Trophoblast cell (in vitro differentiated cells and primary cell): ENCODE measurements at regions not wholly inside any gene's neighbourhood (a gene's known extent, or its start where the extent isn't known, plus 50 kb on each side); places are given as distances from the start of the nearest gene placed in this dataset.

Experiments
- DNase-seq, 2 donors: peaks; one replicate each; pipeline ENCODE4 v3.0.0-alpha.2; 2016
- H2AFZ ChIP-seq: 2 replicates; pipeline ENCODE4 v1.6.1; 2013; ENCODE audit warnings: low read length, moderate library complexity, mild to moderate bottlenecking; ENCODE audit not compliant: insufficient read depth, poor library complexity
- H2AK5ac ChIP-seq: 2 replicates; pipeline ENCODE4 v1.6.1; 2013; ENCODE audit warnings: mild to moderate bottlenecking, low read length
- H2BK120ac ChIP-seq: 2 replicates; pipeline ENCODE4 v1.6.1; 2013; ENCODE audit warnings: low read length, mild to moderate bottlenecking, moderate library complexity; ENCODE audit not compliant: insufficient read depth, poor library complexity
- H2BK12ac ChIP-seq: 2 replicates; pipeline ENCODE4 v1.6.1; 2013; ENCODE audit warnings: mild to moderate bottlenecking, low read length, moderate library complexity
- H2BK5ac ChIP-seq: 2 replicates; pipeline ENCODE4 v1.6.1; 2013; ENCODE audit warnings: low read length, low read depth, moderate library complexity, mild to moderate bottlenecking; ENCODE audit not compliant: poor library complexity
- H3K14ac ChIP-seq: 2 replicates; pipeline ENCODE4 v1.6.1; 2013; ENCODE audit warnings: mild to moderate bottlenecking, low read length
- H3K18ac ChIP-seq: 2 replicates; pipeline ENCODE4 v1.6.1; 2013; ENCODE audit warnings: mild to moderate bottlenecking, low read length
- H3K23ac ChIP-seq: 2 replicates; pipeline ENCODE4 v1.6.1; 2013; ENCODE audit warnings: low read length
- H3K27ac ChIP-seq: 2 replicates; pipeline ENCODE4 v1.5.1; 2013; ENCODE audit warnings: low read depth, mild to moderate bottlenecking, inconsistent platforms, low read length, moderate library complexity
- H3K27me3 ChIP-seq: 2 replicates; pipeline ENCODE4 v1.6.1; 2013; ENCODE audit warnings: inconsistent platforms, mild to moderate bottlenecking, low read length, moderate library complexity; ENCODE audit not compliant: insufficient read depth
- H3K36me3 ChIP-seq, 2 experiments: 1 replicate in 1 of 2; 2 replicates in 1 of 2; pipeline ENCODE4 v1.6.1; 2013; ENCODE audit warnings: low read length in 2 of 2, mild to moderate bottlenecking in 2 of 2, moderate library complexity in 1 of 2; ENCODE audit not compliant: insufficient read depth in 2 of 2, control insufficient read depth in 1 of 2
- H3K4ac ChIP-seq: 2 replicates; pipeline ENCODE4 v1.6.1; 2013; ENCODE audit warnings: low read depth, mild to moderate bottlenecking, low read length, moderate library complexity
- H3K4me1 ChIP-seq, 2 experiments: 1 replicate in 1 of 2; 2 replicates in 1 of 2; pipeline ENCODE4 v1.6.1; 2013; ENCODE audit warnings: low read length in 2 of 2, mild to moderate bottlenecking in 2 of 2, moderate library complexity in 1 of 2; ENCODE audit not compliant: insufficient read depth in 2 of 2, control insufficient read depth in 1 of 2
- H3K4me2 ChIP-seq: 2 replicates; pipeline ENCODE4 v1.6.1; 2013; ENCODE audit warnings: inconsistent platforms, mild to moderate bottlenecking, low read length, moderate library complexity
- H3K4me3 ChIP-seq: 2 replicates; pipeline ENCODE4 v1.5.1; 2013; ENCODE audit warnings: mild to moderate bottlenecking, low read depth, low read length, inconsistent platforms
- H3K79me1 ChIP-seq: one replicate; pipeline ENCODE4 v1.6.1; 2013; ENCODE audit warnings: low read length
- H3K79me2 ChIP-seq: 2 replicates; pipeline ENCODE4 v1.6.1; 2013; ENCODE audit warnings: low read length, mild to moderate bottlenecking; ENCODE audit not compliant: control insufficient read depth, insufficient read depth, poor library complexity
- H3K9ac ChIP-seq: 2 replicates; pipeline ENCODE4 v1.6.1; 2013; ENCODE audit warnings: mild to moderate bottlenecking, low read length
- H3K9me3 ChIP-seq: 2 replicates; pipeline ENCODE4 v1.6.1; 2013; ENCODE audit warnings: low read depth, mild to moderate bottlenecking, control low read depth, inconsistent platforms, low read length; ENCODE audit not compliant: insufficient read depth
- H4K12ac ChIP-seq: 2 replicates; pipeline ENCODE4 v1.6.1; 2013; ENCODE audit warnings: low read depth, mild to moderate bottlenecking, low read length, moderate library complexity
- H4K8ac ChIP-seq: 2 replicates; pipeline ENCODE4 v1.6.1; 2013; ENCODE audit warnings: low read depth, mild to moderate bottlenecking, low read length, moderate library complexity
- H4K91ac ChIP-seq: one replicate; pipeline ENCODE4 v1.6.1; 2013; ENCODE audit warnings: low read depth, mild to moderate bottlenecking, low read length, moderate library complexity
- WGBS: extraction: QIAGEN DNeasy Blood & Tissue Kit; methylation state at CpG from one replicate; pipeline ENCODE4 v1.1.7; 2013; ENCODE audit warnings: missing lambda C conversion rate; ENCODE audit not compliant: insufficient read length, insufficient coverage; ENCODE audit errors: extremely low coverage; 5-methylcytosine and 5-hydroxymethylcytosine counted together

DNA sequence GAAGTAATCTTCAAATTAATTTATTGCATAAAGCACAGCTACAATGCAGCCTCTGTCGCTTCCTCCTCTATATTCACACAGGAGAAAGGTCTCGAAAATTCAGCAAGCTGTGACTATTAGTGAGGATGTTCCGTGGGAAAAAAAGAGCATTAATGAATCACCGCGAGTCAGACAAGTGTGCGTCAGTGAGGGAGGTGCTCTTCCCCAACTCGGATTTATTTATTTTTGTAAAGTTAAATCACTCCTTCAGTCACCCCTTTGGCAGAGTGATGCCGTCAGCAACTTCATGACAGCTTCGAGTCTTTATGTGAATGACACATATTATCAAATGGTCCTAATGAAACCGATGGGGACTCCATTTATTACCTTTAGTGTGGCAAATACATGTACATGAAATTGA is 648.9 kb upstream of the SALL3 start:
- Histone ChIP-seq H2BK5ac (no peak overlapping the region), H3K14ac (no peak overlapping the region), H4K8ac (no peak overlapping the region), H3K4me3 (no peak overlapping the region), H3K27ac (no peak overlapping the region), H3K79me1 (no peaks in the 10 kb centered on the region), H3K4ac (no peak overlapping the region), H3K27me3 (no peaks in the 10 kb centered on the region), H3K18ac (no peak overlapping the region), H3K23ac (no peak overlapping the region), H4K91ac (no peak overlapping the region), H3K4me1 (no peaks in the 10 kb centered on the region), H4K12ac (no peak overlapping the region), H2BK12ac (no peak overlapping the region), H3K79me2 (no peaks in the 10 kb centered on the region), H3K4me2 (no peak overlapping the region), H2AFZ (no peak overlapping the region), H2AK5ac (no peak overlapping the region), H2BK120ac (no peak overlapping the region), H3K36me3 (no peaks in the 10 kb centered on the region), H3K9ac (no peak overlapping the region), H3K9me3 (peaks cover 2% of the 10 kb centered on the region)
- no peak for DNase-seq
- no CpG with 5 or more reads among the region's 10 CpGs for WGBS

DNA sequence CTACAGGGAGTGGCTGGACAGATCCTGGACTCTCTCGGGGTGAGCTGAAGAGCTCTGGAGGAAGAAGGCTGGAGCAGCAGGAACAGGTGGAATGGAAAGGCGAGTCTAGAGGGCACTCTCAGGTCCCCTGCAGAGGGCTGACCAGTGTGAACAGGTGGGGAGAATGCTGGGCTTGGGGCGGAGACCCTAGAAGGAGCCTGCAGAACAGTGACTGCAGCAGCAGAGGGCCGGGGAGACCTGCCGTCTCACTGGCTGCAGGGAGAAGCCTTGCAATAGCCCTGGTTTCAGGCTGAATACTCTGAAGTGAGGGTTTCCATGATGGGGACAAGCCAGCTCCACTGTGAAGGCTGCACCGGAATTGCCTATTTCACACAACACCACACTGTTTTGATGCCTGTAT is 626.7 kb upstream of the SALL3 start:
- Histone ChIP-seq H3K18ac (no peak overlapping the region), H4K91ac (no peak overlapping the region), H3K4me2 (no peak overlapping the region), H3K4ac (no peak overlapping the region), H3K23ac (no peak overlapping the region), H2AFZ (no peak overlapping the region), H3K4me3 (no peak overlapping the region), H3K27ac (no peak overlapping the region), H2AK5ac (no peak overlapping the region), H2BK12ac (no peak overlapping the region), H3K9me3 (peaks cover 4% of the 10 kb centered on the region), H4K8ac (no peak overlapping the region), H3K4me1 (no peaks in the 10 kb centered on the region), H4K12ac (no peak overlapping the region), H3K14ac (no peak overlapping the region), H2BK5ac (no peak overlapping the region), H3K9ac (no peak overlapping the region), H2BK120ac (no peak overlapping the region), H3K27me3 (no peaks in the 10 kb centered on the region), H3K36me3 (no peaks in the 10 kb centered on the region), H3K79me1 (no peaks in the 10 kb centered on the region), H3K79me2 (no peaks in the 10 kb centered on the region)
- no CpG with 5 or more reads among the region's 6 CpGs for WGBS
- DNase-seq, result no peak

DNA sequence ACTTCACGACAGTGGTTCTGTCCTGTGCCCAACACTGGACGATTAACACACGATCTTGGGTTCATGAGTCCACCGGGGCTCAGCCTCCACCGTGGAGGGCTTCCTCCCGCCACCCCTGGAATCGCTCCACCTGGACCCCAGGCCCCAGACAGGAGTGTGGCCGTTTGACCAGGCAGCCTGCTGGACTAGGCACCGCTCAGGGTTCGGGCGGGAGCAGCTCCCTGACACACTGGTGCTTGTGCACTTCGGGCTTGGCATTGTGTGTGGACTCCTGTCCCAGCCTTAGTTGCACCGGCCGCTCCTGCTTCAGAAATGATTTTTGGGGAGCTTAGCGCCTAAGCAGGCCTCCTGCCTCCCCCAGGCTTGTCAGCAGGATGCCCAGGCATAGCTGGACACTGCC is 617.4 kb upstream of the SALL3 start:
- no peak overlapping the region for H2AFZ ChIP-seq
- no peaks in the 10 kb centered on the region for H3K4me1 ChIP-seq
- no peak overlapping the region for H2BK5ac ChIP-seq
- H3K4me3 ChIP-seq, result no peak overlapping the region
- no peak overlapping the region for H2AK5ac ChIP-seq
- no peak overlapping the region for H4K12ac ChIP-seq
- no peak overlapping the region for H3K27ac ChIP-seq
- H3K27me3 ChIP-seq, result no peaks in the 10 kb centered on the region
- H3K14ac ChIP-seq, result no peak overlapping the region
- H2BK12ac ChIP-seq, result no peak overlapping the region
- H4K91ac ChIP-seq, result no peak overlapping the region
- no peak overlapping the region for H2BK120ac ChIP-seq
- no peak for DNase-seq
- no peaks in the 10 kb centered on the region for H3K79me1 ChIP-seq
- no peak overlapping the region for H3K4me2 ChIP-seq
- H3K18ac ChIP-seq, result no peak overlapping the region
- H3K9ac ChIP-seq, result no peak overlapping the region
- H3K9me3 ChIP-seq, result no peaks in the 10 kb centered on the region
- H3K79me2 ChIP-seq, result no peaks in the 10 kb centered on the region
- H3K4ac ChIP-seq, result no peak overlapping the region
- no peak overlapping the region for H4K8ac ChIP-seq
- no peak overlapping the region for H3K23ac ChIP-seq
- WGBS, result no CpG with 5 or more reads among the region's 15 CpGs
- H3K36me3 ChIP-seq, result no peaks in the 10 kb centered on the region

DNA sequence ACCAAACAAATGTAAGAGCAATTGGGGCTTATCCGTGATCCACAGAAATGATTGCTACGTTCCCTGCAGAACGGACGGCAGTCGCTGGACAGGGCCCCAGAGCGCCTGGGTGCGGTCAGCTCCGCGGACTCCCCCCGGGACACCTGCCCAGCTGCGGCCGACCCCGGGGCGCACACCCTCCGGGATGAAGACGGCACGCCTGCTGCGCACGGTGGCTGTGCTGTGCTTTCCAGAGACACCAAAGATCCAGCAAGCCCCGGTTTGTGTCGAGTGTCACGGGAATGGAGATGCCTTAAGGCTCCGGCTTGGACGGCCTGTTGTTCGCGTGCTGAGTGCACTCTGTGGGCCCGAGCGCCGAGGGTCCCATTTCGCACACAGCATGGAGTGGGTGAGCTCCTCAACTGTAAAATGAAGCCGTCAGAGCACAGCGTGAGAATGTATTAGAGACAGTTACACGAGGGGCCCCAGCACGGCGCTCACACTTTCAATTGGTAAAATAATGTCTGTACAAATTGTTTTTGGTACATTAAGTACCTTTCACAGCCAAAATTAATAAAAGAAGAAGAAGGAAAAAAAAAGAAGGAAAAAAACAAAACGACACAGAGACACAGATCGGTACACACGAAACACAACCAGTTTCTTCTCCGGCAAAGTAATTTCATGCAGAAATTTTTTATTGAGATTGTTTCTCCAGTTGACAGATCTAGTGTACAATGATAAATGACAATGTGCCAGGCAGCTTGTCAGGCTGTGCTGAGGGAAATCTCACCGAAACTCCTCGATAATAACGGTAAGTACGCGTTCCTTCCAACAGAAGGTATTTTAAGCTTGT is 615.8 kb upstream of the SALL3 start:
- Histone ChIP-seq H3K18ac (no peak overlapping the region), H3K9ac (no peak overlapping the region), H3K23ac (no peak overlapping the region), H2AFZ (no peak overlapping the region), H3K9me3 (no peaks in the 10 kb centered on the region), H2AK5ac (no peak overlapping the region), H2BK120ac (no peak overlapping the region), H2BK12ac (no peak overlapping the region), H3K4me2 (no peak overlapping the region), H3K27me3 (no peaks in the 10 kb centered on the region), H4K91ac (no peak overlapping the region), H3K79me2 (no peaks in the 10 kb centered on the region), H3K14ac (no peak overlapping the region), H3K79me1 (no peaks in the 10 kb centered on the region), H2BK5ac (no peak overlapping the region), H3K4ac (no peak overlapping the region), H3K36me3 (no peaks in the 10 kb centered on the region), H3K4me3 (no peak overlapping the region), H3K4me1 (no peaks in the 10 kb centered on the region), H4K8ac (no peak overlapping the region), H4K12ac (no peak overlapping the region), H3K27ac (no peak overlapping the region)
- DNase-seq, result no peak
- no CpG with 5 or more reads among the region's 44 CpGs for WGBS
